ENCODE measurements at regions not wholly inside any gene's neighbourhood (a gene's known extent, or its start where the extent isn't known, plus 50 kb on each side); places are given as distances from the start of the nearest gene placed in this dataset.

DNA sequence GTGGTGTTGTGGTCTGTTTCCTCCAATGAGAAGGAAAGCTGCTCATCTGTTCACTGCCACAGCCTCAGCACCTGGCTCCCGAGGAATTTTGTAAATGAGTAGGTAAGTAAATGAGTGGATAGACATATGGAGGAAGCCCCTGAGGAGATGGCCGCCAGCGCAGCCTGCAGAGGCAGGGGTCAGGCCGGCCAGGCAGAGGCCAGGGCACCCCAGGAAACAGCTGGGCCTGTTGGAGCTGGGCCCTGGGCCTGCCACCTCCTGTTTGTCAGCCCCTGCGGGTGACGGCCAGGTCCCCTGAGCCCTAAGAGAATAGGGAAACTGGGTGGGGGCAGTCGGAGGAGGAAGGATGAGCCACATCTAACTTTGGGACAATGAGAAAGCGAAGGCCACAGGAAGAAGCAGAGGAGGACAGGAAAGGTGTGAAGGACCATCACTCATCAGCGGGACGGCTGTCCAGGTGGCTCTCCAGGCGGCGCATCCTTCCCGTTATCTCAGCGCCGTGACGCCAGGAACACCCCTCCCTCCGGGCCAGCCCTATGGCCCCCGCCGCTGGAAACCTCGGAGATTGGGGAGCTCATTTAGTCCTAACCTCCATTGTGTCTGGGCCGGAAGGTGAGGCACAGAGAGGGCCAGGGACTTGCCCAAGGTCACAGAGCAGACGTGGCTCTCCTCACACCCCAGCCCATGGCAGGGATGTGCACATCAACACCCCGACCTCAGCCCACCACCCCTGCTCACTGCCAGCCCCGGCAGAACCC, 142.3 kb upstream of the UNC5B start:
- DNase-seq (ENCODE audit: low spot score), result no peak

DNA sequence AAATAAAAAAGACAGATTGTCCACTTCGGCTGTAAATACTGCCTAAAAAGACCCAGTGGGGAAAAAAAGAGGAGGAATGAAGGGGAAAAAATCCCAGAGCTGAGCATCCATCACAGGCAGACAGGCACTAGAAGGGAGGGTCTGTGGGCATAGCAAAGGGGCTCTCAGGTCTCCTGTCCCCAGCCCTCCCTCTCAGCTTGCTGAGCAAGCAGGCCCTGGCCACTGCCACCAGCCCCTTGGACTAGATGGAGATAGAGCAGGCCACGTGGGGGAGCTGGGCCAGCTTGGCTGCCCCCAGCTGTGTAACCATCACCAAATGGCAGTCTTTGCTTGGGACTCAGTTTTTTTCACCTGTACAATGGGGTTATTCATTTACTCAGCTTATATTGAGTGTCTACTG, 141.6 kb upstream of the UNC5B start:
- DNase-seq (ENCODE audit: low spot score), result no peak

DNA sequence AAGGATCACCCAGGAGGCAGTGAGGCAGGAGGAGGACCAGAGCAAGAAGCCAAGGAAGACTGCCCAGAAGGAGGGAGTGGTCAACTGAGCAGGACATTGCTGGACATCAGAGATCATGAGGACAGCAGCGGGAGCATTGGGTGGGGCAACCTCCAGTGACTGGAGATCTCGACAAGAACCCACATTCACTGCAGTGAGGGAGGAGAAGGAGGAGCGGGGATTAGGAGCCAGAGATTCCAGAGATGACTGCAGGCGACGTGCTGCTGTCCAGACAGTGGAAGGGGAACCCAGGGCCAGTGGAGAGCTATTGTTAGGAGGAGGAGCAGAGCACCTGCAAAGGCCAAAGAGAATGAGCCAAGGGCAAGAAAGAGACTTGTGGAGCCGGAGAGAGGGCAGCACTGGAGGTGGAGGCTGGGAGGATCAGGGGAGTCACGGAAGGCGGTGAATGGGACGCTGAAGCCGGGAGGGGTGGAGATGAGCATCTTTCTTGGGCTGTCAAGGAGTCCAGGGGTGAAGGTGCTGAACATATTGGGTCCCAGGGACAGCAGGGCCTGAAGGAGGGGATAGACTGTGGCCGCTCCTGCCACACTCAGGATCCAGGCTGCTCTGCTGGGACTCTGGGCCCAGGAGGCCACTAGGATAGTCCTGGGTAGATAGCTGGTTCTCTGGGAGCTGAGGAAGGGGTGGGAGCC, 140.1 kb upstream of the UNC5B start:
- no peak for DNase-seq (ENCODE audit: low spot score)

DNA sequence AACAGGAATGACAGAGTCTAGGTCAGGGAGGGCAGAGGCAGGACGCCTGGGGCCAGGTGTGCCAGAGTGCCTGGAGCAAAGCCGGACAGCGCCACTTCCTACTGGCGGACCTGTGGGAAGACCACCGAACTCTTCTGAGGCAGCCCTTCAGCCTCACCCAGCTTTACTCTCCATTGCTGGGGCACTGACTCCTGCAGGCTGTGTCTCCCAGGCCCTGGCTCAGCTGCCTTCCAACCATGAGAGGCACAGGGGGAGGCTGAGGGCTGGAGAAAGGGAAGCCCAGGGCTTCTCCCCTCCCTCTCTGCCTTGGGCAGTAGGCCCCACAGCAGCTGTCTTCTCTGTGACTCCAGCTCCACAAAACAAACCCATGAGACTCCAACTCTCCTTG, 139.6 kb upstream of the UNC5B start:
- DNase-seq (ENCODE audit: low spot score), result no peak

DNA sequence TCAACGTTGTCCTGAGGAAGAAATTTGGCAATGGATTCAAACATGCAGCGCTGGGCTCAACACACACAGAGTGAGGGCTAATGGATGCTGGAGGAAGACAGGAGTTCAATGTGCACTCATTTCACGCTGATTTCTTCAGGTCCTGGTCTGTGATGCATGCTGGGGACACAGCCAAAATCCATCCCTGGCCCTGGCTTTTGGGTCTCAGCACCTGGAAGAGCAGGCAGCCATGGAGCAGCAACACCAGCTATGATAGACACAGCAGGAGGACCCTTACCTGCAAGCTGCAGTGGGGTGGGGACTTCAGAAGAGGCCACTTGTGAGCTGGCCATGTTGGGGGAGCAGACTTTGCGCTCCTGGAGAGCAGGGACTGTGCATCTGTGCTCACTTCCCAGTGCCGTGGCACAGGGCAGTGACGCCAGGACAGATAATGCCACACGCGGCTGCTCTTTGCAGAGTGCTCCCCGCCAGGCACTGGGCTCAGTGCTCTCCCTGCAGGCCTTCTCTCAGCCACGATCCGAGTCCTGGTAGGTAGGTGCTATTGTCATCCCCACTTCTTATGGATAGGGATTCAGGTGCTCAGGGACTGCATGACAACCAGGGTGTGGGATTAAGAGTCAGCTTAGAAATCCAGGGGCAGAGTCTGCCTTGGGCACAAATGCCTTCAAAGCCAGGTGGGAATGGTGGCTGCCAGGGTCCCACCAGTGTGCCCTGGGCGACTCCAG, 138.8 kb upstream of the UNC5B start:
- DNase-seq (ENCODE audit: low spot score), result peak; percentile 21

DNA sequence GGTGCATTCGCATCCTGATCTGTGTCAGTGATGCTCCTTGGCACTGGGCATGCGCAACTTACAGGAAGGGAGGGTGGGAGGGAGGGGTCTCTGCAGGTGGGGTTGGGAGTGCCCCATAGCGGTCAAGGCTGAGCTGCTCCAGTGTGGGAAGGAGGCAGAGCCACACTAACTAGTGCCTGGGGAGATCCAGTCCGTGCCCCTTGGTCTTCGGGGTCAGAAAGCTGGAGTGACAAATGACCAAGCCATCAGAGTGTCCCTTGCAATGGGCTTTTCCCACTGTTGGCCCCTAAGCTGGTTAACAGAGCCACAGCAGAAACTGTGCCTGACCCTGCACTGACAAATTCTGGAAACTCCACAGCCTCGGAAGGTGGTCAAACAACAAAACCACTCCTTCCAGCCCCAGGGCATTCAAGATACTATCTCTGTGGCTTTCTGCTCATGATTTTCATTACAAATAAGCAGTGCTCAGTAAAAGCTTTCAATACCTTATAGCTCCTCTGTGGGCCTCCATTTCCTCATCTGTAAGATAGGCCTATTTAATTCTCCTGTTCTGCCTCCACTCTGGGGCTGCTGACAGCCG, 138.1 kb upstream of the UNC5B start:
- no peak for DNase-seq (ENCODE audit: low spot score)

DNA sequence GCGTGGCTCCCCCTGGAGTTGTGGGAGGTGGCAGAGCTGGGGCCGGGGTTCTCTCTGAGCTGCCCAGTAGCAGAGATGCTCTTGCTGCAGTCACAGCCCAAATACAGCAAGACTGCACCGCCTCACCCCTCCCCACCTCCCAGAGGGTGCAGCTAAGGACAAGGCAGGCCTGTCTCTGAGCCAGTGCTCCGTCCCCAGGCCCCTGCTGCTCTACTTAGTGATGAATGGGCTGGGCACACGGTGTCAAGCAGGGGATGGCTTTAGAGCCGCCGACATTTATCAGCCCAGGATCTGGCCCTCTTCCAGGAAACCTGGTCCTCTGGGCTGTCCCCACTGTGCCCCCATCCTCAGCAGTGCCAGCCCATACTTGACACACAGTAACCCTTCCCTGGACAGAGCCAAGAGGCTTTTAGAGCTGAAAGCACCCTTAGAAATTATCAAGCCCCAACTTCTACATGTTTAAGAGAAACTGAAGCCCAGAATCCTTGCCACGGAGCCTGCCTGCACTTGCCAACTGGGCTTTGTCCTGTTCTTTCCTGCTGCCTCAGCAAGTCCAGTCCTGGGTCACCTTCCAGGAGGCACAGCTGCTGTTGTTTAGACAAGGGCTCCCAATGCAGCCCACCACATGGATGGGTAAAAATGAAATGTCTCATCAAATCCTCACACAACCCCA, 137.1 kb upstream of the UNC5B start:
- peak; percentile 14 for DNase-seq (ENCODE audit: low spot score)

DNA sequence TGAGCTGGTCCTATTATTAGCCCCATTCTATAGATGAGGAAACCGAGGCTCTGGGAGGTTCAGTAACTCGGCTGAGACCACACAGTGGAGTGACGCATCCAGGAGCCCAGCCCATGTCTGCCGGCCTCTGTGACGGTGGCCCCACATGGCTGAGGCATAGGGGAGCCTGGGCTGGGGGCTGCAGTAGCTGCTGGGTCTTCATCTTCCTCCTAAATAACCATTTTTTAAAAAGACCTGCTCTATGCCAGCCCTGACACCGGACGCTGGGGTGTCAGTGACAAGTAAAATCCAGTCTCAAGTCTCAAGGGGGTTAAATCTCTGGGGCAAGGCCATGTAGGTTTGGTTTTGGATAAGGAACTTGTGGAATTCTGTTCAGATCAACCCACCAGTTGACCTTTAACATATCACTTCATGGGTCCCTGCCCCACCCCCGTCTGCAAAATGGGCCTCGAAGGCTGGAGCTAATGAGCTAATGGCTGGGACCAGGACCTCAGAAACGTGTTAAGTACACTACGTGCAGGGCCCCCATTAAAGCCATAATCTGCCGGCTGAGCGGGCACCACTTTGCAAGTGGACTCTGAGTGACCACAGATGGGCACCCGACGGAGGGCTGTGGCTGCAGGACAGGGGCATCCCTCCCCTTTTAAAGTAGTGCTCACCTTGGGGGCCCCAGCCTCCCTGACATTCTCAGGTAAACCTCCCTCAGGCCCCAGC, 136.5 kb upstream of the UNC5B start:
- no peak for DNase-seq (ENCODE audit: low spot score)

DNA sequence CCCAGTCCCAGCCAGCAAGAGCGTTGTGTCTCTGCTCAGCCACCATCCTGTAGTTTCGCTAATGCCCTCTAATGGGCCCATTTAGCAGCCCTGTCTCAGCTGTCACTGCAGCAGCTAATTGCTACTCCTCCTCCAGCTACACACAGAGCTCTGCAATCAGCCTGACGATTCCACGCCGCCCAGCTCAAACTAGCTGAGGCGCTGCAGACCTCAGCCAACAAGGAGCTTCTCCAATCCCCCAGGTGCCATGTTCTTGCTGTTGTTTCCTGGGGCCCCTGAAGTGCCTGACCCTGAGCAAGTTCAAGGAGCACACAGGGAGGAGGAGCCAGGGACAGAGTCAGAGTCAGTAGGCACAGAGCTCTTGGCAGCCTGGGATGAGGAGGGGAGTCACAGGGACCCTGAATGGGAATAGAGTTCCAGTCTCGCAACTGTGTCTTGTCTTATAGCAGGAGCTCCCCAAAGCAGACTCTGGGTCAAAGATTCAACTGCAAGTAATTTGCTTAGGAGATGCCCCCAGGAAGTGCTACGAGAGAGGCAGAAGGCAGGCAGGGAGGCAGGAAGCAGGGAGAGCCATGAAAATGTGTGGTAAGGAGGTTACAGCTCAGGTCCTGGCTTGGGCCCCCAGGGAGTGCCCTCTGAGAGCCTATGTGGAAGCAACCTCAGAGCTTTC, 135.8 kb upstream of the UNC5B start:
- no peak for DNase-seq (ENCODE audit: low spot score)

DNA sequence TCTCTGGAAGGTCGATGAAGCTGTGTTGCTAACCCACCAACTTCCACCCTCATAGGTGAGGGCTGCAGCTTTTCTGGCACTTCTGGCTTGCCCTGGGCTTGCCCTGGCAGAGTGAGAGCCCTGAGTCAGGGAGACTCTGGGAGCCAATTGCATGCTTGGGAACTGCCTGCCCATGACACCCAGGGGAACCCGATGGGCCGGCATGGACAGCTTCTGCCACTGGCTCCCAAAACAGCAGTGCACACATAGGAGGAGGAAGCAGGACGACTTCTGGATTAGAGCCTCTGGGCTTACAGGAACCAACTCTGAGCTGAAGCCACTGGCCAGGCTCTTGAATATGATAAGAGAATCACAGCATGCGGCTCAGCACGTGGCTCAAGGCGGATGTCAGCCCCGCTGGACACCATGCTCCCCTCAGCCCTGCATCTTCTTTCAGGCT, 135.2 kb upstream of the UNC5B start:
- no peak for DNase-seq (ENCODE audit: low spot score)

DNA sequence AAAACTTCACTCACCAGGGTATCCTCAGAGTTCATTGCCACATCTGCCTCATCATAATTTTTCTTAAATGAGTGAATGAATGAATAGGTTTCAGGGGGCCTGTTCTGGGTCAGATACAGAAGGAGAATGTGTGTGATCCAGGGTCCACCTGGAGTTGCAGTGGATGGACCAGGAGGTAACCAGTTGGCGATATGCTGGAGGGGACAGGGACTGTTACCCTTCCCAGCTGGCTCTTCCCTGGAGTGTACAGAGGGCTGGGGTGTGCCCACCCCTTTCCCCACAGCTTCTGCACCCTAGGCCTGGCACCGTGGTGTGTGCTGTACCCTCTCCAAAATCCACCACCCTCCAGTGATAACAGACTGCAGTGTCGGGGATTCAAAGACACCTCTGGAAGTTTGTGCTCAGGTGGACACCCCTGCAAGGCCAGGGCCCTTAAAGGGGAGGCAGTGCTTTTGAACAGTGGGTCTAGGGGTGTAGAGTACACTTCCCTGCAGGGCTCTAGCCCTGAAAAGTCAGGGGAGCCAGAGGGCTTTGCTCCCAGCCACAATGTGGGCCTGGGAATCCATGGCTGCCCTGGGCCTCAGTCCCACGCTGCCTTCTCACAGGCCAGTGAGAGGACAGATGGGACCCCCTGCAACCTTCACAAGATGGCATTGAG, 134.4 kb upstream of the UNC5B start:
- no peak for DNase-seq (ENCODE audit: low spot score)

DNA sequence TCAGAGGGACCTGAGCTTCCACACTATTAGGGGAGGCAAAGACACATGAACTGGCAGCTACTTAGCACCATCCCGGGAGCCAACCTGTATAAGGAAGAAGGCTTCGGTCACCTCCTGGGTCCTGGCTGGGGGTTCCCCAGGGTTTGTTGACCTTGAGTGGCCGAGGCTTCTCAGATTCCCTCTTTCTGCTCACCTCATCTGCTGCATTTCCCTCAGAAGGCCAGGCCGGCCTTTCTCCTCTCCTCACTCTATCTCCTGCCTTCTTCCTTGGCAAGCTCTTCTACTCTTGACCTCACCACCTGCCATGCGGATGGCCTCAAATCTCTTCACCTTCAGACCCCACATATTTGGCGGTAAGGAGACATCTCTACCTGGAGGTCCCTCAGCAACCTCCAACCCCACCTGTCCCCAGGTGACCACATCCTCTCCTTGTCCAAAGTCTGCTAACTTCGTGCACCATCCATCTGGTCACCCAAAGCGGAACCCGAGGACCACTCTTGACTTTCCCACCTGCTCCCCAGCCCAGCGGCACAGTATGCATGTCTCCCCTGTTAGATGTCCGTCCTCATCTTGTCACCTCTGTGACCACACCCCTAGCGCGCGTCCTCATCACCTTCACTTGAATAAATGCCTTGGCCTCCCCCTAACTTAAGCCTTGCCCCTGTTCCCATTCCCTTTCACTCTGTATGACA, 133.8 kb upstream of the UNC5B start:
- peak; percentile 10 for DNase-seq (ENCODE audit: low spot score)

DNA sequence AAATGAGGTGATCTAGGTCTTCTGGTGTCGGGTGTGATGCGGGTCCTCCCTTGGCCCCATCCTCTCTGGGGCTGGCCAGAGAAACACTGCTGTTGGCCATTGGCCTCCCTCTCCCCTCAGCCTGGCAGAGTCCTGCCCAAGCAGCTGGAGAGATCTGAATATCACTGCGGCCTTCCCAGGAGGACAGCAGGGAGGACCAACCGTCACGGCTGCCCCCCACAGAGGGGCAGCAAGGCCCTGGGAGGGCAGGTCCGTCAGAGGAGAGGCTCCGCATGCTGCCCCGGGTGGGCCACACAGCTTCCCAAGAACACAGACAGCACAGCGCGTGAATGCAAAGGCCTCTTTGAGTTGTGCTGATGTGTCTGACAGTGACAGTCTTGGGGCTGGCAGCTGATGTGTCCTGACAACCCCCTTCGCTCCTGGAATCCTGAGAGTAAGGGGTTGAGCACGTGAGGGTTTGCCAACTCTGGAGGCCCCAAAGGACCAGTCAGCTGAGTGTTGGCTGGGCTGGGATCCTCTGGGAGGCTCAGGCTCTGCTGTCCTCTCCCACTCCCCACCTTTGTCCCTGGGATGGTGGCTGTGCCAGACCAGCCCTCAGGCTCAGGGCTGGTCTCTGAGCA, 132.5 kb upstream of the UNC5B start:
- DNase-seq (ENCODE audit: low spot score), result no peak

DNA sequence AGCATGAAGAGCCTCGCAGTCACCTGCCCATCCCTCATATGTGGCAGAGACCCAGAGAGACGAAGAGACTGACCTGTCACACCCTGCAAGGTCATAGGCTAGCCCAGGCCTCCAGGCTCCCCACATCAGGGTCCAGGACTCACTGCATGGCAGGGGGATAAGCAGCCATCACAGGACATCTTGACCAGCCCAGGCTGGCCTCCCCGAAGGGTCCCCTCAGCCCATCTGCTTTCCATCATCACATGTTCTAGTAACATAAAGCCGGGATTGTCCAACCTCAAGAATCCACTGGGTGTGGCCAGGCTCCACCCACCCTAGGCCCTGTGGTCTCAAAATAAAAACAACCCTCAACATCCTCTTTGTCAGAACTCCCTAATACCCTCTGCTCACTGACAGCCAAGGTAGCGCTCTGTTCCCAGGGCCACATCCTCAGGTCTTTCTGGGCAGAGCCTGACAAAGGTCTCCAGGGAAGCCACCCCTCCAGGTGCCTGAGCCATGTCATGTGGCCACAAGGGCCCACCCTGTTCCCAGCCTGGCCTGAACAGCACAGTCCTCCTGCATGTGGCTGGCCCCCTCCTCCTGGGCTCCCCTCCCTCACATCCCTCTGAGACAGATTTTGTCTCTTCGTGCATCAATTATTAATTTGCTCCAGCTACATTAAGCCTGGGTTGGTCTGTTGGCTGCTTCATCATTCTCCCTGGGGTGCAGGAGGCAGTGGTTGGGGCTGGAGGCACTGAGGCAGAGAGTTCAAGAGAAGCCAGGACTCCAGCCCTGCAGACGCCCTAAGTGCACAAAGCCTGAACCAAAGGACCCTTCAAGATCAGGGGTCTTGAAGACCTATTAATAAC, 131.8 kb upstream of the UNC5B start:
- no peak for DNase-seq (ENCODE audit: low spot score)

DNA sequence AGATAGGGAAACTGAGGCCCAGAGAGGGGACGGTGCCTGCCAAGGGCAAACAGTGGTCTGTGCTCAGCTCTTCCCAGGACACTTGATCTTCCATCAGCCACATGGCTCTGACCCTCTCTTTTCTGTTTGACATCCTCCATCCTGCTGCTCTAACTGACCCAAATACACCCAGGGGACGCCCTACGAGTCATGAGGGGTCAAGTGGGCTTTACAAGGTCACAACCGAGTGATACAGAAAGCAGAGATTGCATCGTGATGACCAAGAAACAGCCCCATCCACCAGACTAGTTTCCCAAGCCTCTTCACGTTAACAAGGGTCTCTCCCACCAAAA, 131.2 kb upstream of the UNC5B start:
- DNase-seq (ENCODE audit: low spot score), result no peak

DNA sequence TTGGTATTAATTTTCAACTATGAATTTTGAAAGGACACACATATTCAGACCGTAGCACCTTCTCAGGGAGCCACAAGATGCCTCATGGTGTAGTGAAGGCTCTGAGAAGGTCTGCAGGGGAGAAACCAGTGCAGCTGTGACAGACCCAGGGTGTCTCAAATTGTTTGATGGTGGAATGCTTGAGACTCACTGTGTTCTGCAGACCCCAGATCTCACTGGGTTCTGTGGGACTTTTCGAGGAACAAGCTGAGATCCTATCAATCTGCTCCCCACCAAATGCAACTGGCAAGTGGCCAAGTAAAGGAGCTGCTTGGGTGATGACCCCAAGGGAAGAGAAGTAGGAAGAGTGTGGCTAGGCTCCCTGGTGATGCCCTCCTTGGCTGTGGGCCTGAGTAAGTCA, 130.5 kb upstream of the UNC5B start:
- DNase-seq (ENCODE audit: low spot score), result no peak

DNA sequence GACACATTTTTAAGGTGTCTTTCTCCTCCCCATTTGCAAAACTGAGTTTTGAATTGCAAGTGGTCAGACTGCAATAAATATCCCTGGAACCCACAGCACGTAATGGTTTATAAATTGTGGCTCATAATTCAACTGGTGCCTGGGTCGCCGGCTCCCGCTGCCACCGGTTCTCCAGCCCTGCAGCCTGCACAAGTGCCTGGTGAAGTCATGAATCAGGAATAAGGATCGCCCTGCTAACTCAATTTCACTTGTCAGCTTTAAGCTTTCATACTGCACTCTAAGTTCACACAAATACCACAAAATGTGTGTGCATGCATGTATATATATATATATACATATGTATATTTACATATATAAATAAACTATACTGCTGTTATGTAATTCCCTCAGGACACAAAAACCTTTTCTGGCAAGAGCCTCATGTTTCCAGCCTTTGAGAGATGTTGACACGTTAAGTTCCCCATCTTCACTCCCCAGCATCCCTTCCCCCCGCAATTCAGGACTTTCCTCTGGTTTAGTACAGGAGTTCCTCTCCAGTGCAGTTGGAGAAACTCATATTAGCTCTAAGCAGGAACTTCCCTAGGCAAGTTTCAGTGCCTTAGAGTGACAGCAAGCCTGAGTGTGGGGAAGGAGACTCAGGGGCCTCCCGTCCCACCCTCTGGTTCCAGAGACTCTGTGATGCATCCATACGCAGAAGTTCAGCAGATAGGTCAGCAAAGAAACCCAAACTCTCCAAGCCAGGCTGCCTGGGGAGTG, 129.2 kb upstream of the UNC5B start:
- no peak for DNase-seq (ENCODE audit: low spot score)

DNA sequence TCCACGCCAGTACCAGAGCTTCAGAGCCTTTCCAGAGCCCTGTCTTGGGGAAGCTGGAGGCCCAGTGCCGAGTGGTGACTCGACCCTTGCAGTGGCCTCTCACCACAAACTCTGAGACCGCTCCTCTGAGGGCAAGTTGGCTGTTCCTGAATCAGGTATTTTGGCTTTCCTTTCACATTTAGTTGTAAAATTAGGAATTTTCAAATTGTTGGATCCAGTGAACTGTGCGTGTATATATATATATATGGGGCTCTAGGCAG, 128.7 kb upstream of the UNC5B start:
- no peak for DNase-seq (ENCODE audit: low spot score)
